Stromal cell of bone marrow (primary cell): ENCODE measurements at regions not wholly inside any gene's neighbourhood (a gene's known extent, or its start where the extent isn't known, plus 50 kb on each side); places are given as distances from the start of the nearest gene placed in this dataset.
A peak's percentile ranks its signal among the peaks of the same experiment; 100 is the strongest.

ENCODE experiments used
- DNase-seq: peaks from one replicate; pipeline ENCODE4 v3.0.0-alpha.2; 2012; ENCODE audit warnings: low read depth

- DNase-seq: peak; percentile 5
Observed at GRCh38 chr7:85890244-85890811, 703.5 kb upstream of the SEMA3D start.

GRCh38 chr7:85887133-85887532 is 700.3 kb upstream of the SEMA3D start:
- DNase-seq: no peak

GRCh38 chr7:85882335-85882734 is 695.5 kb upstream of the SEMA3D start:
- DNase-seq: no peak

- DNase-seq: no peak
Observed at GRCh38 chr7:85875398-85875797, 688.5 kb upstream of the SEMA3D start.

GRCh38 chr7:85866540-85866939 is 679.7 kb upstream of the SEMA3D start:
- DNase-seq: no peak

- DNase-seq: peak; percentile 25
Observed at GRCh38 chr7:85851571-85852193, 664.8 kb upstream of the SEMA3D start.

- DNase-seq: no peak
Observed at GRCh38 chr7:85850381-85850780, 663.5 kb upstream of the SEMA3D start.

GRCh38 chr7:85840554-85840953 is 653.7 kb upstream of the SEMA3D start:
- no peak for DNase-seq

- DNase-seq: peak; percentile 6
Observed at GRCh38 chr7:85833066-85833465, 646.2 kb upstream of the SEMA3D start.

GRCh38 chr7:85830982-85831381 is 644.1 kb upstream of the SEMA3D start:
- DNase-seq: no peak

- DNase-seq: peak; percentile 6
Observed at GRCh38 chr7:85829817-85830432, 643.1 kb upstream of the SEMA3D start.

GRCh38 chr7:85829176-85829575 is 642.3 kb upstream of the SEMA3D start:
- DNase-seq: no peak

- no peak for DNase-seq
Observed at GRCh38 chr7:85828614-85829013, 641.8 kb upstream of the SEMA3D start.

- no peak for DNase-seq
Observed at GRCh38 chr7:85823396-85824080, 636.7 kb upstream of the SEMA3D start.

GRCh38 chr7:85821926-85822325 is 635.1 kb upstream of the SEMA3D start:
- no peak for DNase-seq

- no peak for DNase-seq
Observed at GRCh38 chr7:85820702-85821443, 634.0 kb upstream of the SEMA3D start.

GRCh38 chr7:85815526-85815925 is 628.7 kb upstream of the SEMA3D start:
- no peak for DNase-seq

GRCh38 chr7:85806321-85806720 is 619.5 kb upstream of the SEMA3D start:
- DNase-seq: no peak

- no peak for DNase-seq
Observed at GRCh38 chr7:85805656-85806055, 618.8 kb upstream of the SEMA3D start.

GRCh38 chr7:85805249-85805648 is 618.4 kb upstream of the SEMA3D start:
- no peak for DNase-seq

GRCh38 chr7:85802211-85802610 is 615.4 kb upstream of the SEMA3D start:
- DNase-seq: no peak

- no peak for DNase-seq
Observed at GRCh38 chr7:85796956-85797355, 610.1 kb upstream of the SEMA3D start.
